ENCODE measurements at regions not wholly inside any gene's neighbourhood (a gene's known extent, or its start where the extent isn't known, plus 50 kb on each side); places are given as distances from the start of the nearest gene placed in this dataset.
"Not testable (repeated sequence)": the region's sequence is repeated elsewhere in the genome, so short reads cannot be mapped to it uniquely, and the experiment has no call there.

- no peak overlapping the region for H3K4me3 ChIP-seq
- H3K9me3 ChIP-seq = no peaks in the 10 kb centered on the region
- no peaks in the 10 kb centered on the region for H3K27me3 ChIP-seq
- DNase-seq (ENCODE audit: extremely low spot score in 2 of 2) = peak in 1 of 2 donors; percentile 84
- intact Hi-C loops (cut with DNase I) = no loop called here
- no peaks in the 10 kb centered on the region for H3K36me3 ChIP-seq
- no peak overlapping the region for H3K27ac ChIP-seq
- no peak for TF ChIP-seq POLR2A (IDR thresholded peaks at IDR 0.05)
- TF ChIP-seq, protein P1, sequence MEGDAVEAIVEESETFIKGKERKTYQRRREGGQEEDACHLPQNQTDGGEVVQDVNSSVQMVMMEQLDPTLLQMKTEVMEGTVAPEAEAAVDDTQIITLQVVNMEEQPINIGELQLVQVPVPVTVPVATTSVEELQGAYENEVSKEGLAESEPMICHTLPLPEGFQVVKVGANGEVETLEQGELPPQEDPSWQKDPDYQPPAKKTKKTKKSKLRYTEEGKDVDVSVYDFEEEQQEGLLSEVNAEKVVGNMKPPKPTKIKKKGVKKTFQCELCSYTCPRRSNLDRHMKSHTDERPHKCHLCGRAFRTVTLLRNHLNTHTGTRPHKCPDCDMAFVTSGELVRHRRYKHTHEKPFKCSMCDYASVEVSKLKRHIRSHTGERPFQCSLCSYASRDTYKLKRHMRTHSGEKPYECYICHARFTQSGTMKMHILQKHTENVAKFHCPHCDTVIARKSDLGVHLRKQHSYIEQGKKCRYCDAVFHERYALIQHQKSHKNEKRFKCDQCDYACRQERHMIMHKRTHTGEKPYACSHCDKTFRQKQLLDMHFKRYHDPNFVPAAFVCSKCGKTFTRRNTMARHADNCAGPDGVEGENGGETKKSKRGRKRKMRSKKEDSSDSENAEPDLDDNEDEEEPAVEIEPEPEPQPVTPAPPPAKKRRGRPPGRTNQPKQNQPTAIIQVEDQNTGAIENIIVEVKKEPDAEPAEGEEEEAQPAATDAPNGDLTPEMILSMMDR (IDR thresholded peaks at IDR 0.05) = no peak
- no peaks in the 10 kb centered on the region for H3K4me1 ChIP-seq
Observed at GRCh38 chr2:89850481-89850880, 1159.0 kb downstream of the RPIA start.

DNA sequence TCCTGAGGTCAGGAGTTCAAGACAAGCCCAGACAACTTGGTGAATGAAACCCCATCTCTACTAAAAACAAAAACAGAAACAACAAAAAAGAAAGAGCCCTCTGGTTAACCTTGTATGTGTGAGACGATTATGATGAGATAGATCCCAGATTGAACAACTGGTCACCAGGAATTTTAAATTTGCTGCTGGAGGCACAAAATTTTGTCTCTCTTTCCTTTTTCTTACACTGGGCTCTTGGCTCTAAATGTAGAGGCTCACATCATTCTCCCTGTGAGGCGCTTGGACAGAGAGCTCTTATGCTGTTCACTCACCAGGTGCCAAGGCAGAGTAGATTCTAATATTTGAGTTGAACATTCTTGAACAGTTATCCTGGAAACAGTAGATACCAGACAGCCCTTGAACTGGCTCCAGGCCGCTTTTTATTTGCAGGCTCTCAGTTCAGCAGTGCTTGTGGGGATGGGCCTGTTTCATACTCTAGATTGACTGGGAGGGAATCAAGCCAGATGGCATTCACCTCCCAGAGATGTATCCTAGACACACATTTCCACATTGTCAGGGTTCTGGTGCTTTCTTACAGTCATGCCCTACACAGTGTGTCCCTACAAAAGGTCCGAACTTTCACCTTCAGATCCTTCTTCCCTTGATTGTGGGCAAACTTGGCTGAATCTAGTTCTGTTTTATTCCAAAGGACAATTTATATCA is 1159.6 kb downstream of the RPIA start:
- Histone ChIP-seq H3K9me3 (no peaks in the 10 kb centered on the region), H3K36me3 (no peaks in the 10 kb centered on the region), H3K27ac (no peak overlapping the region), H3K4me3 (no peak overlapping the region), H3K27me3 (no peaks in the 10 kb centered on the region), H3K4me1 (no peaks in the 10 kb centered on the region)
- intact Hi-C loops (cut with DNase I) = no loop called here
- no peak for TF ChIP-seq POLR2AphosphoS5 (IDR thresholded peaks at IDR 0.05; ENCODE audit: insufficient read depth in 1 of 2, low read depth in 1 of 2)
- no peak for TF ChIP-seq POLR2A (IDR thresholded peaks at IDR 0.05)
- TF ChIP-seq, protein P1 (IDR thresholded peaks at IDR 0.05) = no peak
- DNase-seq (ENCODE audit: extremely low spot score in 2 of 2) = peak in 1 of 2 donors; percentile 96

GRCh38 chr2:89851583-89851905 is 1160.1 kb downstream of the RPIA start:
- no peaks in the 10 kb centered on the region for H3K9me3 ChIP-seq
- no peak overlapping the region for H3K27ac ChIP-seq
- no peaks in the 10 kb centered on the region for H3K36me3 ChIP-seq
- H3K27me3 ChIP-seq = no peaks in the 10 kb centered on the region
- DNase-seq (ENCODE audit: extremely low spot score in 2 of 2) = peak in 1 of 2 donors; percentile 81
- intact Hi-C loops (cut with DNase I) = no loop called here
- H3K4me3 ChIP-seq = no peak overlapping the region
- no peak for TF ChIP-seq POLR2A (IDR thresholded peaks at IDR 0.05)
- no peak for TF ChIP-seq POLR2AphosphoS5 (IDR thresholded peaks at IDR 0.05; ENCODE audit: insufficient read depth in 1 of 2, low read depth in 1 of 2)
- no peaks in the 10 kb centered on the region for H3K4me1 ChIP-seq

- H3K27ac ChIP-seq; H3K36me3 ChIP-seq; H3K4me1 ChIP-seq; intact Hi-C loops (cut with DNase I); DNase-seq (ENCODE audit: extremely low spot score in 2 of 2); H3K9me3 ChIP-seq; H3K4me3 ChIP-seq; H3K27me3 ChIP-seq: not testable (repeated sequence)
Observed at GRCh38 chr2:89853427-89853826, 1162.0 kb downstream of the RPIA start.

DNA sequence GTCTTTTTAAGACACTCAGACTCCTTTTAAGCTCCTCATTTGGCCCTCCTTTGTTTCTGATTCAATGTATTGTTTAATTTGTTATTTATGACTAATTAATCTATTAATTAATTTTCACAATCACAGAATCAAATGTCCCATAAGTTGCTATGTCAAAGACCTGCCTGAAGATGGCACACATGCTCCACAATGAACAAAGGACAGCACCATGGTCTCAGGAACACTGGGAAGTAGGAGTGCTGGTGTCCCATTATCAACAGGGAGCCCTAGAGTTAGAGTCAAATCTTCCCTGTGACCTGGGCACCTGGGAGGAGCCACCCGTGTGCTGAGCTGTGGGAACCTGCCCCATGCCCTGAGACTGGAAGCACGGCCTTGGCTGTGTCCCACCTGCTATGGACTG is 1164.3 kb downstream of the RPIA start:
- H3K9me3 ChIP-seq; H3K27ac ChIP-seq; H3K4me1 ChIP-seq; H3K27me3 ChIP-seq; H3K36me3 ChIP-seq; H3K4me3 ChIP-seq; DNase-seq (ENCODE audit: extremely low spot score in 2 of 2); intact Hi-C loops (cut with DNase I): not testable (repeated sequence)

DNA sequence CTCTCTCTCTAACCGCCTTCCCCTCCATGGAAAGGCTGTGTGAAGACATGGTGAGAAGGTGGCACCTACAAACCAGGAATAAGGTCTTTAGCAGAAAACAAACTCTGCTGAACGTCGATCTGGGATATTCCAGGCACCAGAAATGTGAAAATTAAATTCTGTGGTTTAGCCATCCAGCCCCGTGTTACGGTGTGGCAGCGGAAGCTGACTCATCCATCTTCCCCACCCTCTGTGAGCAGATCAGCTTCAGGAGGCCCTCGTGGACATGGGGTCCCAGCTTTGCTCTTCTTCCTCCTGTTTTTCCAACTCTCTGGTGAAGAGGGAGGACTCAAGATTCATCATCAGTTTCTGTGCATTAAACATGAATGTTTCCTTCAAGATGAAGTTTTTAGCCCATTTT is 1164.8 kb downstream of the RPIA start:
- H3K9me3 ChIP-seq; H3K4me1 ChIP-seq; intact Hi-C loops (cut with DNase I); DNase-seq (ENCODE audit: extremely low spot score in 2 of 2); H3K4me3 ChIP-seq; H3K36me3 ChIP-seq; H3K27ac ChIP-seq; H3K27me3 ChIP-seq: not testable (repeated sequence)

DNA sequence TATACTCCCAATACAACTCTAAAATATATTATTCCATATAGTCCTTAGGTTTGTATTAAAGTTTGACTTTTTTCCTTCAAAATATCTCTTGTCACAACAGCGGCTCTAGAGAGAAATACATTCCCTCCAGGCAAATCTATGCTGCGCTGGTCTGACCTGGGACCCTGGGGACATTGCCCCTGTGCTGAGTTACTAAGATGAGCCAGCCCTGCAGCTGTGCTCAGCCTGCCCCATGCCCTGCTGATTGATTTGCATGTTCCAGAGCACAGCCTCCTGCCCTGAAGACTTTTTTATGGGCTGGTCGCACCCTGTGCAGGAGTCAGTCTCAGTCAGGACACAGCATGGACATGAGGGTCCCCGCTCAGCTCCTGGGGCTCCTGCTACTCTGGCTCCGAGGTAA is 1170.7 kb downstream of the RPIA start:
- H3K27me3 ChIP-seq; H3K4me3 ChIP-seq; H3K9me3 ChIP-seq; intact Hi-C loops (cut with DNase I); H3K4me1 ChIP-seq; H3K27ac ChIP-seq; H3K36me3 ChIP-seq; DNase-seq (ENCODE audit: extremely low spot score in 2 of 2): not testable (repeated sequence)

DNA sequence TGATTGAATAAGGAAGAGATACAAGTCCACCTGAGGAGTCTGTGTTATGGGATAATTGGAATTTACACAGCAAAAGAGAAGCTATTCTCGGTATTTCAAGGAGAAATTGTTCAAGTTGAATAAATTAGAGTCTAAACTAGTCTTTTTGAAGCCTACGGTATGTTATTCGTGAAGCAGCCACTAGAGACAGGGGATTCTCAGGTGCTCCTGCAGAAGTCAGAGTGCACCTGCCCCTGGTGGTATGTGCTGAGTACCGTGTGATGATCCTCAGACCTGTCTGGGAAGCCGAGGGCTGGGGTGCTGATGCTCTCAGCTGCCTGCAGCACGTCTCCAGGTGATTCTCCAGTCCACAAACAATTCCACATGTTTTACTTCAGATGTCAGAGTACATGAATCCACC is 1171.7 kb downstream of the RPIA start:
- DNase-seq (ENCODE audit: extremely low spot score in 2 of 2); H3K9me3 ChIP-seq; H3K4me3 ChIP-seq; intact Hi-C loops (cut with DNase I); H3K27ac ChIP-seq; H3K36me3 ChIP-seq; H3K4me1 ChIP-seq; H3K27me3 ChIP-seq: not testable (repeated sequence)

- intact Hi-C loops (cut with DNase I); H3K36me3 ChIP-seq; H3K27ac ChIP-seq; DNase-seq (ENCODE audit: extremely low spot score in 2 of 2); H3K9me3 ChIP-seq; H3K4me1 ChIP-seq; H3K27me3 ChIP-seq; H3K4me3 ChIP-seq: not testable (repeated sequence)
Observed at GRCh38 chr2:89874810-89875595, 1183.5 kb downstream of the RPIA start.

GRCh38 chr2:89876445-89876844 is 1185.0 kb downstream of the RPIA start:
- intact Hi-C loops (cut with DNase I); H3K36me3 ChIP-seq; H3K27ac ChIP-seq; H3K4me3 ChIP-seq; H3K27me3 ChIP-seq; H3K4me1 ChIP-seq; H3K9me3 ChIP-seq: not testable (repeated sequence)
- peak in 1 of 2 donors; percentile 25 for DNase-seq (ENCODE audit: extremely low spot score in 2 of 2)

DNA sequence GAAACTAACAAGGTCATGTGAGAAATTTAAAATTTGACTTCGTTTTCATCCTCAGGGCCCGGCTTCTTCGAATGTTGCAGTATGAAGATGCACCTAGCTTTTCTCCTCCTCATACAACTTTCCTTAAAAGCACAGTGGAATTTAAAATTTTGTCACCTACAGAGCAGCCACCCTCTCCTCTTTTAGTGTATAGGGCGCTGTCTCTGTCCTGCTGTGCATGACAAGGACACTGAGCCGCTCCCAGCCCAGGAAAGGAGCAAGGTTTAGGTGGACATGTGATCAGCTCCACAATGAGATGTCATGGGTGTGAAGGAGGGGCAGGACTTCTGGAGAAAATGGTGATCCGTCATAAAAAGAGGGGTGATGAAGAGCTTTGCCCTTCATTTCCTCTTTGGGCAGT is 1185.4 kb downstream of the RPIA start:
- H3K36me3 ChIP-seq; intact Hi-C loops (cut with DNase I); H3K4me1 ChIP-seq; H3K4me3 ChIP-seq; H3K9me3 ChIP-seq; H3K27ac ChIP-seq; H3K27me3 ChIP-seq: not testable (repeated sequence)
- peak in 1 of 2 donors; percentile 52 for DNase-seq (ENCODE audit: extremely low spot score in 2 of 2)

All from vagina (tissue), 2 donors.